Eye (tissue), 1 donor: ENCODE measurements at regions not wholly inside any gene's neighbourhood (a gene's known extent, or its start where the extent isn't known, plus 50 kb on each side); places are given as distances from the start of the nearest gene placed in this dataset.

Experiments
- DNase-seq: peaks from one replicate; pipeline ENCODE4 v3.0.0-alpha.2; 2015

- DNase-seq = no peak
These were observed 53.8 kb upstream of the ME3 start for GRCh38 chr11:86726118-86726753.

DNA sequence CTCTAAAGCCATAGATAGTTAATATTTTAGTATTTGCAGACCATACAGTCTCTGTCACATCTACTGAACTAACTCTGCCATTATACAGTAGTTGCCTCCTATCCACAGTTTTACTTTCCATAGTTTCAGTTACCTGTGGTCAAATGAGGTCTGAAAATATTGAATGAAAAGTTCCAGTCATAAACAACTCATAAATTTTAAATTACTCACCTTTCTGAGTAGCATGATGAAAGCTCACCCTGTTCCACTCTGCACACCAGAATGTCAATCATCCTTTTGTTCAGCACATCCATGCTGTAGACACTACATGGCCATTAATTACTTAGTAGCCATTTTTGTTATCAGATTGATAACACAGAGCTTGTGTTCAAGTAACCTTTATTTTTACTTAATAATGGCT is 51.7 kb upstream of the ME3 start:
- DNase-seq = no peak

GRCh38 chr11:86723281-86723680 is 50.9 kb upstream of the ME3 start:
- DNase-seq = no peak

DNA sequence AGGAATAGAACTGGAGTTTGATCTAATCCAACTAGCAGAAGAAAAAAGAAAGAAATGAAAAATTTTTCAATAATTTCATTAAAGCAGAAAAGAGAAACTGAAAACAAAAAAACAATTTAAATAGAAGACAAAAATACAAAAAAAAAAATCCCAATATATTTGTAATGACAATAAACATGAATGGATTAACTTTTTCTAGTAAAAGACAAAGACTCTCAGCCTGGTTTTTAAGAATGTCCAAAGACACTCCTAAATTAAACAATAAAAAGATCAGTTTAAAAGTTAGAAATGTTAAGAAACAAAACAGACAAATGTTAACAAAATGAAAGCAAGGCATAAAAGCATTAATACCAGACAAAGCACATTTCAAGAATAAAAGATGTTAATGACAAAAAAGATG is 50.3 kb upstream of the ME3 start:
- no peak for DNase-seq
